GM19468 (cell line): ENCODE measurements at regions not wholly inside any gene's neighbourhood (a gene's known extent, or its start where the extent isn't known, plus 50 kb on each side); places are given as distances from the start of the nearest gene placed in this dataset.
"Not testable (repeated sequence)": the region's sequence is repeated elsewhere in the genome, so short reads cannot be mapped to it uniquely, and the experiment has no call there.

ENCODE experiments used
- ATAC-seq: cut with Tn5 transposase; IDR thresholded peaks from one replicate; pipeline ENCODE4 v1.9.1; 2021; ENCODE audit warnings: mild to moderate bottlenecking, moderate library complexity, moderate number of reproducible peaks; ENCODE audit not compliant: unreplicated experiment; ENCODE audit errors: extremely low read depth

- ATAC-seq: not testable (repeated sequence)
These were observed 240.6 kb downstream of the IL20RB start for GRCh38 chr3:137198374-137198773.

GRCh38 chr3:137199678-137200077, 241.9 kb downstream of the IL20RB start:
- no peak for ATAC-seq

GRCh38 chr3:137201066-137201465, 243.3 kb downstream of the IL20RB start:
- ATAC-seq: no peak

- no peak for ATAC-seq
These were observed 245.2 kb downstream of the IL20RB start for GRCh38 chr3:137202941-137203340.

- ATAC-seq: no peak
These were observed 246.6 kb downstream of the IL20RB start for GRCh38 chr3:137204409-137204808.

GRCh38 chr3:137205394-137206045, 247.7 kb downstream of the IL20RB start:
- no peak for ATAC-seq

- no peak for ATAC-seq
These were observed 249.8 kb downstream of the IL20RB start for GRCh38 chr3:137207616-137208015.

GRCh38 chr3:137217733-137218132, 259.9 kb downstream of the IL20RB start:
- no peak for ATAC-seq

GRCh38 chr3:137219801-137220445, 262.1 kb downstream of the IL20RB start:
- no peak for ATAC-seq

GRCh38 chr3:137222736-137223225, 265.0 kb downstream of the IL20RB start:
- no peak for ATAC-seq

- no peak for ATAC-seq
These were observed 266.7 kb downstream of the IL20RB start for GRCh38 chr3:137224464-137224863.

GRCh38 chr3:137242836-137243400, 285.1 kb downstream of the IL20RB start:
- ATAC-seq: no peak

- no peak for ATAC-seq
These were observed 288.7 kb downstream of the IL20RB start for GRCh38 chr3:137246491-137246890.

- no peak for ATAC-seq
These were observed 291.6 kb downstream of the IL20RB start for GRCh38 chr3:137249311-137249940.

GRCh38 chr3:137259089-137259488, 301.3 kb downstream of the IL20RB start:
- no peak for ATAC-seq

- no peak for ATAC-seq
These were observed 301.9 kb downstream of the IL20RB start for GRCh38 chr3:137259701-137260100.

- no peak for ATAC-seq
These were observed 306.5 kb downstream of the IL20RB start for GRCh38 chr3:137264071-137264820.

GRCh38 chr3:137264843-137265330, 307.1 kb downstream of the IL20RB start:
- ATAC-seq: no peak

- ATAC-seq: no peak
These were observed 325.1 kb downstream of the IL20RB start for GRCh38 chr3:137282871-137283270.

GRCh38 chr3:137285924-137286323, 328.1 kb downstream of the IL20RB start:
- no peak for ATAC-seq
